ENCODE measurements at regions not wholly inside any gene's neighbourhood (a gene's known extent, or its start where the extent isn't known, plus 50 kb on each side); places are given as distances from the start of the nearest gene placed in this dataset.

DNA sequence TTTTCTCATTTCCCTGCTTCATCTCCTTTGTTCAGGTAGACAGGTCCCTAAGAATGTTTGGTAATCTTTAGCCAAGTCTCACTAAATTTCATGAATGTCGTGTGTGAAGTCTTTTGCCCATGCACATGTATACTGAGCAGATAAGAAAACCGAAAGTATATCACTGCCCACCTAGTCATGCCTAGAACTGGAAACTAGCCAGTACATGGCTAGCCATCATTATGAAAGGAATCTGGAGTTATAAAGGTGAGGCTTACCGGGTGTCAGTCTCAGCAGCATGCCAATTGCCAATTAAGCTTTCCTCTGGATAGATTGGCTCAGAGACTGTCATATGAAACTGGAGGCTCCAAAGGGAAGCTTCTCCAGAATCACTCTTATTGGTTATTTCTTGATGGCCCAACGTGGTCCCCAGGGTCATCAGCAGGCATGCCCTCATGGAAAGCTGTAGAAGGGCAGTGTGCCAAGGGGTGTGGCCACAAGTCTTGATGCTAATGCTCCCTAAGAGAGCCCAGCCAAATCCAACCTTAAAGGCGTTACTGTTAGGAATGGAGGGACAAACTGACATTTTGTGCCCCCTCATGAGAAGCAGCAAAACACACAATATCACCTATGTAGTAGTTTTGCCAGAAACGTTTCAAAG lies 307.3 kb upstream of the PIK3R1 start:
- no peak overlapping the region for H3K9ac ChIP-seq (ENCODE audit: low read depth in 2 of 2, low read length in 2 of 2)
- intact Hi-C loops (cut with DNase I) = no loop called here
- DNase-seq = peak; percentile 25
- no peak overlapping the region for H3K27ac ChIP-seq
- no peak overlapping the region for H3K4me3 ChIP-seq
- no peak for TF ChIP-seq CTCF (IDR thresholded peaks at IDR 0.05)
- H3K4me1 ChIP-seq = no peaks in the 10 kb centered on the region
- no peaks in the 10 kb centered on the region for H3K9me3 ChIP-seq
- H3K36me3 ChIP-seq = no peaks in the 10 kb centered on the region
- no peaks in the 10 kb centered on the region for H3K27me3 ChIP-seq

DNA sequence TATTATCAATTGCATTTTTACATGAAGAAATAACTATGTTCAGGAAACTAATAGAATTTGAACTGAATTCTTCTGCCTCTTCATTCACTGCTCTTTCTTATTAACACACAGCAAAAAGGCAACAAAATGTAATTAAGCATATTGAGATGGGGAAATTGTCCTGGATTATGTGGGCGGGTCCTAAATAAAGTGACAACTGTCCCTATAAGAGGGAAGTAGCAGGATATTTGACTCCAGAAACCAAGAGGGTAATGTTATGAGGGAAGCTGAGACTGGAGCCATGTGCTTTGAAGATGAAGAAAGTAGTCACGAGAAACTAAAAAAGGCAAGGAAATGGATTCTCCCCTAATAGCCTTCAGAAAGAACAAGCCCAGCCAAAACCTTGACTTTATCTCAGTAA lies 311.2 kb upstream of the PIK3R1 start:
- intact Hi-C loops (cut with DNase I) = no loop called here
- no peak for TF ChIP-seq CTCF (IDR thresholded peaks at IDR 0.05)

DNA sequence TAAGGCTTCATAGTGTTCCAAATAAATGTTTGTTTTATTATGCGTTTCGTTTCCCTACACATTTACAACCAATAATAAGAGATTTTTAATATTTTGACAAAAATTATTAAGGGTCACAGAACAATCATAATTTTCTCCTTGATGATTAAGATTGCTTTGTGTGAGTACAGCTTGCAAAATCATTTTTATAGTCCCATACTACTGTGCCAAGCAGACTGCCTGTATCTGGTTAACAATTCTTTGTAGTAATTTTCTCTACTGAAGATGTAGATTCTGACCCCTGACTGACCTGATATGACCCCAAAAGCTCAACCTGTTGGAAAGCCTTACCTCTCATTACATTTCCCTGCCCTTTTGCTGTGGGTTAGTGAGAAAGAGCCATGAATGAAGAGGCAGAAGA lies 311.9 kb upstream of the PIK3R1 start:
- H3K4me3 ChIP-seq = no peak overlapping the region
- H3K36me3 ChIP-seq = no peaks in the 10 kb centered on the region
- TF ChIP-seq CTCF (IDR thresholded peaks at IDR 0.05) = no peak
- no peaks in the 10 kb centered on the region for H3K27me3 ChIP-seq
- no peak overlapping the region for H3K9ac ChIP-seq (ENCODE audit: low read depth in 2 of 2, low read length in 2 of 2)
- intact Hi-C loops (cut with DNase I) = no loop called here
- DNase-seq = no peak
- H3K9me3 ChIP-seq = no peaks in the 10 kb centered on the region
- H3K27ac ChIP-seq = no peak overlapping the region
- no peaks in the 10 kb centered on the region for H3K4me1 ChIP-seq

More for the DNA sequence above, 311.2 kb upstream of the PIK3R1 start:
- H3K9me3 ChIP-seq = no peaks in the 10 kb centered on the region
- no peak for DNase-seq
- H3K4me1 ChIP-seq = no peaks in the 10 kb centered on the region
- H3K9ac ChIP-seq (ENCODE audit: low read depth in 2 of 2, low read length in 2 of 2) = no peak overlapping the region
- H3K36me3 ChIP-seq = no peaks in the 10 kb centered on the region
- no peak overlapping the region for H3K4me3 ChIP-seq
- H3K27me3 ChIP-seq = no peaks in the 10 kb centered on the region
- H3K27ac ChIP-seq = no peak overlapping the region

DNA sequence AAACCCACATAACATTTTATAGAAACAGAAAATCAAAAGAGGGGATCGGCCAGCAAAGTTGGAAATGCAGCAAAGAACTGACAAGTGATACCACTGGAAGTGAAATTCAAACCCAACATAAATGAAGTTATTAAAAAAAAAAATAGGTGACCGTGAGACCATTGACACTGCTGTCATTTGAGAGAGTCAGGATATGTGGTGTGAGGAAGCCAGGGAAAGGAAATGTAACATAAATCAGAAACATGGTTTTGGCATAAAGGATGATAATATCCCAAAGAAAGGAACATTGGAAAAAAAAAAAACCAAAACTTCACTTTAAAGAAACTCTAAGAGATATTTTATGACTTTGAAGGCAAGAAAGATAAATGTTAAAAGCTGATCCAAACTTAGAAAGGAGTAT lies 312.4 kb upstream of the PIK3R1 start:
- DNase-seq = no peak
- Histone ChIP-seq H3K9me3 (no peaks in the 10 kb centered on the region), H3K4me1 (no peaks in the 10 kb centered on the region), H3K4me3 (no peak overlapping the region), H3K9ac (ENCODE audit: low read depth in 2 of 2, low read length in 2 of 2) (no peak overlapping the region), H3K27me3 (no peaks in the 10 kb centered on the region), H3K36me3 (no peaks in the 10 kb centered on the region), H3K27ac (no peak overlapping the region)
- intact Hi-C loops (cut with DNase I) = no loop called here
- TF ChIP-seq CTCF (IDR thresholded peaks at IDR 0.05) = no peak

DNA sequence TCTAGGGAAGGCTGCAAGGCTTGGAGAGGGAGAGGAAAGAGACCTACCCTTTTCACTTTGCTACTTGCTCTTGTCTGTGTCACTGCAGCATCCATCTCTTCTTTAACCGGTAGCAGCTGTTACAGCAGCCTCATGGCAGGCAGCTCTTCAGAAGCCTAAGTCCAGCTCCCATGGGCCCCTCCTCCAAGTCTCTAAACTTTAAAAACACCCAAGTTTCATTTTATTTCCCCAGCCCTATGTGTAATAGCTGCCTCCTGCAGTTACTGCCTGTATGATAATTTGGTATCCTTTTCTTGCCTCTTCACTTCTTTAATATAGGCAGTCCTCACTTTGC lies 313.1 kb upstream of the PIK3R1 start:
- Histone ChIP-seq H3K9me3 (no peaks in the 10 kb centered on the region), H3K4me3 (no peak overlapping the region), H3K9ac (ENCODE audit: low read depth in 2 of 2, low read length in 2 of 2) (no peak overlapping the region), H3K27me3 (no peaks in the 10 kb centered on the region), H3K27ac (no peak overlapping the region), H3K4me1 (no peaks in the 10 kb centered on the region), H3K36me3 (no peaks in the 10 kb centered on the region)
- no peak for DNase-seq
- TF ChIP-seq CTCF (IDR thresholded peaks at IDR 0.05) = no peak
- intact Hi-C loops (cut with DNase I) = no loop called here
